ENCODE measurements at regions not wholly inside any gene's neighbourhood (a gene's known extent, or its start where the extent isn't known, plus 50 kb on each side); places are given as distances from the start of the nearest gene placed in this dataset.

GRCh38 chr11:25886036-25886435, 445.9 kb upstream of the ANO3 start:
- no peak for DNase-seq (ENCODE audit: low read depth in 2 of 2)

- DNase-seq (ENCODE audit: low read depth in 2 of 2) = no peak
Measured at GRCh38 chr11:25890626-25891260, 441.2 kb upstream of the ANO3 start.

- no peak for DNase-seq (ENCODE audit: low read depth in 2 of 2)
Measured at GRCh38 chr11:25891960-25892359, 440.0 kb upstream of the ANO3 start.

- DNase-seq (ENCODE audit: low read depth in 2 of 2) = no peak
Measured at GRCh38 chr11:25899617-25900160, 432.2 kb upstream of the ANO3 start.

- DNase-seq (ENCODE audit: low read depth in 2 of 2) = no peak
Measured at GRCh38 chr11:25900814-25901213, 431.1 kb upstream of the ANO3 start.

- DNase-seq (ENCODE audit: low read depth in 2 of 2) = no peak
Measured at GRCh38 chr11:25901415-25901814, 430.5 kb upstream of the ANO3 start.

GRCh38 chr11:25902476-25902875, 429.5 kb upstream of the ANO3 start:
- no peak for DNase-seq (ENCODE audit: low read depth in 2 of 2)

GRCh38 chr11:25908726-25909125, 423.2 kb upstream of the ANO3 start:
- no peak for DNase-seq (ENCODE audit: low read depth in 2 of 2)

GRCh38 chr11:25910086-25910485, 421.8 kb upstream of the ANO3 start:
- no peak for DNase-seq (ENCODE audit: low read depth in 2 of 2)

GRCh38 chr11:25920356-25920755, 411.6 kb upstream of the ANO3 start:
- DNase-seq (ENCODE audit: low read depth in 2 of 2) = no peak

GRCh38 chr11:25924586-25924985, 407.3 kb upstream of the ANO3 start:
- no peak for DNase-seq (ENCODE audit: low read depth in 2 of 2)

GRCh38 chr11:25925359-25925758, 406.6 kb upstream of the ANO3 start:
- DNase-seq (ENCODE audit: low read depth in 2 of 2) = no peak

- no peak for DNase-seq (ENCODE audit: low read depth in 2 of 2)
Measured at GRCh38 chr11:25927411-25927953, 404.4 kb upstream of the ANO3 start.

- no peak for DNase-seq (ENCODE audit: low read depth in 2 of 2)
Measured at GRCh38 chr11:25928076-25928475, 403.9 kb upstream of the ANO3 start.

- DNase-seq (ENCODE audit: low read depth in 2 of 2) = no peak
Measured at GRCh38 chr11:25938952-25939351, 393.0 kb upstream of the ANO3 start.

- no peak for DNase-seq (ENCODE audit: low read depth in 2 of 2)
Measured at GRCh38 chr11:25939691-25940090, 392.2 kb upstream of the ANO3 start.

GRCh38 chr11:25941353-25941752, 390.6 kb upstream of the ANO3 start:
- no peak for DNase-seq (ENCODE audit: low read depth in 2 of 2)

GRCh38 chr11:25943031-25943430, 388.9 kb upstream of the ANO3 start:
- DNase-seq (ENCODE audit: low read depth in 2 of 2) = no peak

- DNase-seq (ENCODE audit: low read depth in 2 of 2) = no peak
Measured at GRCh38 chr11:25943777-25944661, 387.9 kb upstream of the ANO3 start.

- no peak for DNase-seq (ENCODE audit: low read depth in 2 of 2)
Measured at GRCh38 chr11:25949918-25950317, 382.0 kb upstream of the ANO3 start.

GRCh38 chr11:25953006-25953405, 378.9 kb upstream of the ANO3 start:
- DNase-seq (ENCODE audit: low read depth in 2 of 2) = no peak

GRCh38 chr11:25958045-25958444, 373.9 kb upstream of the ANO3 start:
- DNase-seq (ENCODE audit: low read depth in 2 of 2) = no peak

- DNase-seq (ENCODE audit: low read depth in 2 of 2) = no peak
Measured at GRCh38 chr11:25961539-25961938, 370.4 kb upstream of the ANO3 start.
